ENCODE measurements at regions not wholly inside any gene's neighbourhood (a gene's known extent, or its start where the extent isn't known, plus 50 kb on each side); places are given as distances from the start of the nearest gene placed in this dataset.

DNA sequence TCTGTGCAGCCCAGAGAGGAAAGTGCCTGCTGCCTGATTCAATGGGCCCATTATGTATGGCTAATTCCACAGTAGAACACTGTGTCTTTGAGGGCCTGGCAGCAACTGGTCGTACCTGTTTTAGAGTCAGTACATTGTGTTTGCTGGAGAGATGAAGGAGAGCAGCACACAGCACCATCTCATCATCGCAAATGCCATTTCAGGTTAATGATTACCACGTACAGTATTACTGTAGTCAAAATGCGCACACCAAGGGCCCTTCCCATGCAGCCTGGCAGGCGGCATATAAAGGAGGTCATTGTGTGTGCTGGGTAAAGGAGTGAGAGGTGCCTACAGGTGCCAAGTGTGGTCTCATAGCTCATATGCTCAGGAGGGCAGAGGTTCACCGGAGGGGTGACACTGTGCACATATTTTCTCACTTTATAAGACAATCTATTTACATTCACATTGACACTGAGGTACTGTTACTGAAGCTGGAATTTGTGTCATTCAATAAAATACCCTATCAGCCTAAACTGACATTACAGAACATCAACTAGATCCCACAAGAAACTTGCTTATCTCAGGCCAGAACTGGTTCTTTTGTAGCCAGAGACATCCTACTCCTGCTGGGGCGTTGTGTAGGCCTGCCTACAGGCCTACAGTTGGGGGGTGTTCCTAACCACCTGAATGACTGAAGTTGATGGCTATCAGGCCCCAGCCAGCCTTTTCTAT, 90.4 kb downstream of the APIP start:
- TF ChIP-seq POLR2AphosphoS5 (IDR thresholded peaks at IDR 0.05) (no peak), POLR2A (IDR thresholded peaks at IDR 0.05) (no peak)
- TF ChIP-seq, protein P1, sequence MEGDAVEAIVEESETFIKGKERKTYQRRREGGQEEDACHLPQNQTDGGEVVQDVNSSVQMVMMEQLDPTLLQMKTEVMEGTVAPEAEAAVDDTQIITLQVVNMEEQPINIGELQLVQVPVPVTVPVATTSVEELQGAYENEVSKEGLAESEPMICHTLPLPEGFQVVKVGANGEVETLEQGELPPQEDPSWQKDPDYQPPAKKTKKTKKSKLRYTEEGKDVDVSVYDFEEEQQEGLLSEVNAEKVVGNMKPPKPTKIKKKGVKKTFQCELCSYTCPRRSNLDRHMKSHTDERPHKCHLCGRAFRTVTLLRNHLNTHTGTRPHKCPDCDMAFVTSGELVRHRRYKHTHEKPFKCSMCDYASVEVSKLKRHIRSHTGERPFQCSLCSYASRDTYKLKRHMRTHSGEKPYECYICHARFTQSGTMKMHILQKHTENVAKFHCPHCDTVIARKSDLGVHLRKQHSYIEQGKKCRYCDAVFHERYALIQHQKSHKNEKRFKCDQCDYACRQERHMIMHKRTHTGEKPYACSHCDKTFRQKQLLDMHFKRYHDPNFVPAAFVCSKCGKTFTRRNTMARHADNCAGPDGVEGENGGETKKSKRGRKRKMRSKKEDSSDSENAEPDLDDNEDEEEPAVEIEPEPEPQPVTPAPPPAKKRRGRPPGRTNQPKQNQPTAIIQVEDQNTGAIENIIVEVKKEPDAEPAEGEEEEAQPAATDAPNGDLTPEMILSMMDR (IDR thresholded peaks at IDR 0.05 in 8 of 11, conservative IDR thresholded peaks at IDR 0.05 in 3 of 11) = no peak

All from spleen (tissue), 7 donors.